ENCODE measurements at regions not wholly inside any gene's neighbourhood (a gene's known extent, or its start where the extent isn't known, plus 50 kb on each side); places are given as distances from the start of the nearest gene placed in this dataset.
A peak's percentile ranks its signal among the peaks of the same experiment; 100 is the strongest.

DNA sequence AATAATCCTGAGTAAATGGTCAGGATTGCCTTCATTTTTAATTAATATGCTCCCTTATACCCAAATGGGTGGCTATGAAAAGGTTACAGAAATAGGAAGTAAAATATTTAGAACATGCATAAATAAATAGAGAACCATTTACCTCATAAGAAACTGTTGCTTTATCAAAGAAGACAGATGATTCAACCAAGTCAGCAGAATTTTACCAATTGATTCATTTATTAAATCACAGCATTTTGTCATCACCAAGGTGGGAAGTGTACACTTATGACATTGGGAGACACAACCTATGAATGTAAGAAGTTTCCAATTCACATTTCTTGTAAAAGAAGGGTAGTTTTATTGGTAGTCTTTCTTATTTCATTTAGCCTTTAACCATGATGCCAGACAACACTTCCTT, 870.3 kb upstream of the CHORDC1 start:
- H2BK15ac ChIP-seq (replicated peaks; ENCODE audit: low read depth): no peak overlapping the region
- no peak for DNase-seq

DNA sequence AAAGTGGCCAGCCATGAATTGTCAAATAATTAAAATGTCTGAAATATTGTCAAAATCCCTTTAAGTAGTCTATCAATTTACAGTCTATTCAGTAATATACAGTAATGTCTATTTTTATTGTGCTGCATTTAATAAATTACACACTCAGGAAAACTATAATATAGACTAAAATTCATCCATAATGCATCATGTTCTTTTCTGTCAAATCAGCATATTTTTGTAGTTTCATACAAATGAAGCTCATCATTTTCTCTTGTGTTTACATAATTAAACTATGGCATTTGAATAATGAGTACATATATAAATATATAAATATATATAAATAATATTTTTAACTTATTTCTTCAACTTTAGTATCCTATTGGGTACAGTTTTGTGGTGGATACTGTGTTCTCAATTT, 868.7 kb upstream of the CHORDC1 start:
- no peak overlapping the region for H2BK120ac ChIP-seq (ENCODE audit: low read depth, low read length)
- H3K79me1 ChIP-seq (ENCODE audit: low read length): no peaks in the 10 kb centered on the region
- no peak overlapping the region for H4K8ac ChIP-seq (ENCODE audit: low read depth, low read length)
- H3K4ac ChIP-seq (ENCODE audit: low read depth, low read length): no peak overlapping the region
- H3K23ac ChIP-seq (ENCODE audit: low read length): no peak overlapping the region
- DNase-seq: no peak
- no peak overlapping the region for H3K18ac ChIP-seq (ENCODE audit: low read length)
- H3K4me3 ChIP-seq (ENCODE audit: low read length): no peak overlapping the region
- H3K56ac ChIP-seq (ENCODE audit: low read length): no peak overlapping the region
- no peaks in the 10 kb centered on the region for H3K36me3 ChIP-seq (ENCODE audit: control insufficient read depth, insufficient read depth, low read length)
- no peak overlapping the region for H2BK15ac ChIP-seq (replicated peaks; ENCODE audit: low read depth)
- no peak overlapping the region for H3K9ac ChIP-seq (ENCODE audit: low read length)
- H3K79me2 ChIP-seq (ENCODE audit: control insufficient read depth, insufficient read depth, low read length): no peaks in the 10 kb centered on the region
- H3K4me1 ChIP-seq (ENCODE audit: control insufficient read depth, low read depth, low read length): no peaks in the 10 kb centered on the region
- H2BK5ac ChIP-seq (ENCODE audit: low read length): no peak overlapping the region
- no peak overlapping the region for H3K4me2 ChIP-seq (ENCODE audit: low read length)
- no peak overlapping the region for H4K5ac ChIP-seq (ENCODE audit: low read length)
- no peaks in the 10 kb centered on the region for H3K27me3 ChIP-seq (ENCODE audit: insufficient read depth, low read length, poor library complexity)
- H3K27ac ChIP-seq (ENCODE audit: low read depth, low read length): no peak overlapping the region
- no peak overlapping the region for H2AK5ac ChIP-seq (ENCODE audit: low read length)

More for the DNA sequence above, 870.3 kb upstream of the CHORDC1 start:
- H3K23ac ChIP-seq (ENCODE audit: low read length): no peak overlapping the region
- H2BK5ac ChIP-seq (ENCODE audit: low read length): no peak overlapping the region
- H3K4me1 ChIP-seq (ENCODE audit: control insufficient read depth, low read depth, low read length): no peaks in the 10 kb centered on the region
- no peaks in the 10 kb centered on the region for H3K27me3 ChIP-seq (ENCODE audit: insufficient read depth, low read length, poor library complexity)
- H3K4ac ChIP-seq (ENCODE audit: low read depth, low read length): no peak overlapping the region
- H3K4me2 ChIP-seq (ENCODE audit: low read length): no peak overlapping the region
- no peaks in the 10 kb centered on the region for H3K79me2 ChIP-seq (ENCODE audit: control insufficient read depth, insufficient read depth, low read length)
- no peak overlapping the region for H2AK5ac ChIP-seq (ENCODE audit: low read length)
- no peak overlapping the region for H4K8ac ChIP-seq (ENCODE audit: low read depth, low read length)
- H3K9ac ChIP-seq (ENCODE audit: low read length): no peak overlapping the region
- H3K18ac ChIP-seq (ENCODE audit: low read length): no peak overlapping the region
- H3K36me3 ChIP-seq (ENCODE audit: control insufficient read depth, insufficient read depth, low read length): no peaks in the 10 kb centered on the region
- H4K5ac ChIP-seq (ENCODE audit: low read length): no peak overlapping the region
- H3K79me1 ChIP-seq (ENCODE audit: low read length): no peaks in the 10 kb centered on the region
- H3K27ac ChIP-seq (ENCODE audit: low read depth, low read length): no peak overlapping the region
- H3K4me3 ChIP-seq (ENCODE audit: low read length): no peak overlapping the region
- H3K56ac ChIP-seq (ENCODE audit: low read length): no peak overlapping the region
- H2BK120ac ChIP-seq (ENCODE audit: low read depth, low read length): no peak overlapping the region

DNA sequence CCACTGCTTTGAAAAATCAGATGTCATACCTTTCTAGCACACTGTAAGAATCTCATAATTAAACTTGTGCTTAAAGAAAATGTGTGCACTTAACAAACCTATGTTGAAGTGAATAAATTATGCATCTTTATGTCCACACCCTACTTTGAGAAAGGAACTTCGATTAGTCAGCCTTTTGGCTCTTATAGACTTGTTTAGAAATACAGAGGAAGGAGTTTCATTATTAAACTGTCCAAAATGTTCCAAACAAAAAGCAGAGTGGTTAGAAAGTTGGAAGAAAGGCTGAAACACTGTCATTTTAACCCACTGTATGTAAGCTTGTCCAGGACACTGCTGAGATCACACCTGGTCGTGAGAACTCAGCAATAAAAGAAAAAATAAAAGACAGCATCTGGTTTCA, 863.2 kb upstream of the CHORDC1 start:
- no peak overlapping the region for H2BK15ac ChIP-seq (replicated peaks; ENCODE audit: low read depth)
- H3K36me3 ChIP-seq (ENCODE audit: control insufficient read depth, insufficient read depth, low read length): no peaks in the 10 kb centered on the region
- no peaks in the 10 kb centered on the region for H3K4me1 ChIP-seq (ENCODE audit: control insufficient read depth, low read depth, low read length)
- no peak overlapping the region for H3K56ac ChIP-seq (ENCODE audit: low read length)
- H3K4me2 ChIP-seq (ENCODE audit: low read length): no peak overlapping the region
- H3K79me2 ChIP-seq (ENCODE audit: control insufficient read depth, insufficient read depth, low read length): no peaks in the 10 kb centered on the region
- no CpG with 5 or more reads among the region's 2 CpGs for WGBS (ENCODE audit: extremely low coverage, insufficient coverage, low lambda C conversion rate)
- H3K79me1 ChIP-seq (ENCODE audit: low read length): no peaks in the 10 kb centered on the region
- H4K5ac ChIP-seq (ENCODE audit: low read length): no peak overlapping the region
- no peaks in the 10 kb centered on the region for H3K27me3 ChIP-seq (ENCODE audit: insufficient read depth, low read length, poor library complexity)
- H3K18ac ChIP-seq (ENCODE audit: low read length): no peak overlapping the region
- H2BK5ac ChIP-seq (ENCODE audit: low read length): no peak overlapping the region
- no peak overlapping the region for H3K27ac ChIP-seq (ENCODE audit: low read depth, low read length)
- no peak overlapping the region for H3K4ac ChIP-seq (ENCODE audit: low read depth, low read length)
- no peak overlapping the region for H4K8ac ChIP-seq (ENCODE audit: low read depth, low read length)
- no peak overlapping the region for H3K9ac ChIP-seq (ENCODE audit: low read length)
- H2BK120ac ChIP-seq (ENCODE audit: low read depth, low read length): no peak overlapping the region
- DNase-seq: no peak
- no peak overlapping the region for H2AK5ac ChIP-seq (ENCODE audit: low read length)
- H3K4me3 ChIP-seq (ENCODE audit: low read length): no peak overlapping the region
- H3K23ac ChIP-seq (ENCODE audit: low read length): no peak overlapping the region

DNA sequence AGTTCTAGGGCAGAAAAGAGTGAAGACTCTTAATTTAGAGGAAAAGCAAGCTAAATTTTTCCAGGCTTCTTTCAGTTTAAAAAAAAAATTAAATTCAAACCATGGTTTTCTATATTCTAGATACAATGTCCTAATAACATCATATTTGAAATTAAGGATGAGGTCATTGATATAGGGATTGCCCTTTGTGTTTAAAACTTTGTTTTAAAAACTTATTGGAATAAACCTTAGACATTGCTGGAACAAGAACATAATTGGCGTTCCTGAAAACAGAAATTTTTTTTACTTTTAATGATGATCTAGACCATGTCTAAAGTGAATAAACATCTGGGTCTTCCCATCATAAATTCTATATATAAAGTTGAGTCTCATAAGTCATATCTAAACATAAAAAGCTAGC, 859.4 kb upstream of the CHORDC1 start:
- H2AK5ac ChIP-seq (ENCODE audit: low read length): no peak overlapping the region
- no peak overlapping the region for H2BK15ac ChIP-seq (replicated peaks; ENCODE audit: low read depth)
- no peaks in the 10 kb centered on the region for H3K4me1 ChIP-seq (ENCODE audit: control insufficient read depth, low read depth, low read length)
- H2BK5ac ChIP-seq (ENCODE audit: low read length): no peak overlapping the region
- no peaks in the 10 kb centered on the region for H3K79me2 ChIP-seq (ENCODE audit: control insufficient read depth, insufficient read depth, low read length)
- H3K56ac ChIP-seq (ENCODE audit: low read length): no peak overlapping the region
- no peak overlapping the region for H3K4ac ChIP-seq (ENCODE audit: low read depth, low read length)
- no peak overlapping the region for H4K8ac ChIP-seq (ENCODE audit: low read depth, low read length)
- no peak overlapping the region for H3K4me3 ChIP-seq (ENCODE audit: low read length)
- WGBS (ENCODE audit: extremely low coverage, insufficient coverage, low lambda C conversion rate): no CpG with 5 or more reads among the region's 1 CpG
- no peak overlapping the region for H3K4me2 ChIP-seq (ENCODE audit: low read length)
- H2BK120ac ChIP-seq (ENCODE audit: low read depth, low read length): no peak overlapping the region
- no peak overlapping the region for H3K18ac ChIP-seq (ENCODE audit: low read length)
- H3K36me3 ChIP-seq (ENCODE audit: control insufficient read depth, insufficient read depth, low read length): no peaks in the 10 kb centered on the region
- H4K5ac ChIP-seq (ENCODE audit: low read length): no peak overlapping the region
- no peaks in the 10 kb centered on the region for H3K27me3 ChIP-seq (ENCODE audit: insufficient read depth, low read length, poor library complexity)
- H3K27ac ChIP-seq (ENCODE audit: low read depth, low read length): no peak overlapping the region
- no peak overlapping the region for H3K9ac ChIP-seq (ENCODE audit: low read length)
- H3K79me1 ChIP-seq (ENCODE audit: low read length): no peaks in the 10 kb centered on the region
- no peak for DNase-seq
- no peak overlapping the region for H3K23ac ChIP-seq (ENCODE audit: low read length)

DNA sequence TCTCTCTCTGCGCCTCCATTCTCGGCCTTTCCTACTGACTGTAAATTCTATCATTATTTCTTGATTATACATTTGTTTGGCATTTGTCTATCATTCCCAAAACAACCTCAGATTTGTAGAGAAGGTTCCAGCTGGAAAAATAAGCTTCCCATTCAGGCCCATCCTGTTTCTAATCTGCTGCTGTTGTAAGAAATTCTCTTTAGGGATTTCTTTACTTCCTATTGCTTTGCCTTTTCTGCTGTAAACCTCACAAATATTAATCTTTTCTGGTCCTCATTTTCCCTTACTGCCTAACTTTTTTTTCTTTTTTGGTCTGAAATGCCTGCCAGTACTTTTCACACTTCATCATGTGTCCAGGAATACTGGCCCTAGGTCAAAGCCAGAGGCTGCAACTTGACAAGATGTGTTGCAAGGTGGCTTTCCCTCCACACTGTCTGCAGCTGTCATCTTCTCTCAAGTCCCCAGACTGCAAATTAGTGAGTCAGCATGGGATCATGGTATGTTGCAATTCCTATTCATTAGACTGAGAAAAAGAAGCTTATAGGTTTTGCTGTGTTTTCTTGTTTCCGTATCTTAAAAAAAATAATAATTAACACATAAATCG, 858.7 kb upstream of the CHORDC1 start:
- no peak overlapping the region for H2BK120ac ChIP-seq (ENCODE audit: low read depth, low read length)
- no peaks in the 10 kb centered on the region for H3K79me2 ChIP-seq (ENCODE audit: control insufficient read depth, insufficient read depth, low read length)
- H3K56ac ChIP-seq (ENCODE audit: low read length): no peak overlapping the region
- H3K36me3 ChIP-seq (ENCODE audit: control insufficient read depth, insufficient read depth, low read length): no peaks in the 10 kb centered on the region
- H3K4me1 ChIP-seq (ENCODE audit: control insufficient read depth, low read depth, low read length): no peaks in the 10 kb centered on the region
- DNase-seq: peak; percentile 78
- no peak overlapping the region for H2BK5ac ChIP-seq (ENCODE audit: low read length)
- no peak overlapping the region for H3K4me2 ChIP-seq (ENCODE audit: low read length)
- no peak overlapping the region for H3K4me3 ChIP-seq (ENCODE audit: low read length)
- no peak overlapping the region for H4K8ac ChIP-seq (ENCODE audit: low read depth, low read length)
- WGBS (ENCODE audit: extremely low coverage, insufficient coverage, low lambda C conversion rate): no CpG with 5 or more reads among the region's 4 CpGs
- H2BK15ac ChIP-seq (replicated peaks; ENCODE audit: low read depth): no peak overlapping the region
- H2AK5ac ChIP-seq (ENCODE audit: low read length): no peak overlapping the region
- H3K27ac ChIP-seq (ENCODE audit: low read depth, low read length): no peak overlapping the region
- no peaks in the 10 kb centered on the region for H3K79me1 ChIP-seq (ENCODE audit: low read length)
- H3K9ac ChIP-seq (ENCODE audit: low read length): no peak overlapping the region
- no peaks in the 10 kb centered on the region for H3K27me3 ChIP-seq (ENCODE audit: insufficient read depth, low read length, poor library complexity)
- no peak overlapping the region for H3K18ac ChIP-seq (ENCODE audit: low read length)
- no peak overlapping the region for H4K5ac ChIP-seq (ENCODE audit: low read length)
- no peak overlapping the region for H3K23ac ChIP-seq (ENCODE audit: low read length)
- H3K4ac ChIP-seq (ENCODE audit: low read depth, low read length): no peak overlapping the region

DNA sequence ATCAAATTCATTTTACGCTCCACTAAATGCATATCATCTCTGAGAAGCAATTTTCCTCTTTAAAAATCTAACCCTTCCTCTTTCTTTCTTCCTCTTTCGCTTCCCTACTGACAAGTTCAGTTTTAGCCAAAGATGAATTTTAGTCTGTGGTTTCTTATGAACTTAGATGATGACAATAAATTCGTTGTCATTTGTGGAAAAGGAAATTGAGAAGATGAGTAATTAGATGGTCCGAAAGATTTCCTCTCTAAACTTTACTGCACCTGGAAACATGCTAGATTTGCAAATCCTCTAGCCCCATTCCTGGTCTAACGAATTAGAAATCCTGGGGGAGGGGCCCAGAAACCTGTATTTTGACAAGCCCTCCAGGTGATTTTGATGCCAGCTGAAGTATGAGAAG, 855.4 kb upstream of the CHORDC1 start:
- Histone ChIP-seq H3K4ac (ENCODE audit: low read depth, low read length) (no peak overlapping the region), H3K4me3 (ENCODE audit: low read length) (no peak overlapping the region), H3K56ac (ENCODE audit: low read length) (no peak overlapping the region), H3K79me2 (ENCODE audit: control insufficient read depth, insufficient read depth, low read length) (no peaks in the 10 kb centered on the region), H2BK15ac (replicated peaks; ENCODE audit: low read depth) (no peak overlapping the region), H3K4me2 (ENCODE audit: low read length) (no peak overlapping the region), H2BK5ac (ENCODE audit: low read length) (no peak overlapping the region), H3K23ac (ENCODE audit: low read length) (no peak overlapping the region), H3K36me3 (ENCODE audit: control insufficient read depth, insufficient read depth, low read length) (no peaks in the 10 kb centered on the region), H3K4me1 (ENCODE audit: control insufficient read depth, low read depth, low read length) (no peaks in the 10 kb centered on the region), H3K9ac (ENCODE audit: low read length) (no peak overlapping the region), H3K79me1 (ENCODE audit: low read length) (no peaks in the 10 kb centered on the region), H3K27me3 (ENCODE audit: insufficient read depth, low read length, poor library complexity) (no peaks in the 10 kb centered on the region), H3K27ac (ENCODE audit: low read depth, low read length) (no peak overlapping the region), H2BK120ac (ENCODE audit: low read depth, low read length) (no peak overlapping the region), H4K8ac (ENCODE audit: low read depth, low read length) (no peak overlapping the region), H3K18ac (ENCODE audit: low read length) (no peak overlapping the region), H2AK5ac (ENCODE audit: low read length) (no peak overlapping the region), H4K5ac (ENCODE audit: low read length) (no peak overlapping the region)
- DNase-seq: no peak
- no CpG with 5 or more reads among the region's 5 CpGs for WGBS (ENCODE audit: extremely low coverage, insufficient coverage, low lambda C conversion rate)

Measured in mesendoderm (in vitro differentiated cells).